ENCODE measurements at regions not wholly inside any gene's neighbourhood (a gene's known extent, or its start where the extent isn't known, plus 50 kb on each side); places are given as distances from the start of the nearest gene placed in this dataset.
A peak's percentile ranks its signal among the peaks of the same experiment; 100 is the strongest.

DNA sequence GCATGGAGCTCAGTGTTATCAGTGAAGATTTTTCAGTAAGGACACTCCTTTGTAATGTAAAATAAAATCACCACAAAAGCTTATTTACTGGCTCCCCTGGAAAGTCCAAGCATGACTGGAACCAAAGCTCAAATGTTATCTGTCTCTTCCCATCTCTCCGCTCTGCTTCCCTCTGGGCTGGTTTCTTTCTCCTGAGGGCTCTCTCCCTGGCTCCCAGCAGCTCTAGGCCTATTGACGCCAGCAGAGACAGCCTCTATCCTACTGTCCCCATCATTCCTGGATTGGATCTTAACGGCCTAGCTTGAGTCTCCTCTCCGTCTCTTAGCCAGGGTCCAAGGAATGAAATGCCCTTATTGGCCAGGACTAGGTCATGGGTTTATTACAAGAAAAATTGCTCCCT, 86.1 kb downstream of the TMEM167A start:
- POLR2A ChIA-PET (ENCODE audit: low non-redundant PET) = interaction anchor here (0.6 kb wide), 1 partner anchor 19 kb away, joined by 3 read pairs; no protein-coding TSS in a partner anchor
- TF ChIP-seq EZH2 (IDR thresholded peaks at IDR 0.05; ENCODE audit: borderline replicate concordance, low read depth, low read length, poor library complexity, severe bottlenecking) = no peak
- TF ChIP-seq, protein P1, sequence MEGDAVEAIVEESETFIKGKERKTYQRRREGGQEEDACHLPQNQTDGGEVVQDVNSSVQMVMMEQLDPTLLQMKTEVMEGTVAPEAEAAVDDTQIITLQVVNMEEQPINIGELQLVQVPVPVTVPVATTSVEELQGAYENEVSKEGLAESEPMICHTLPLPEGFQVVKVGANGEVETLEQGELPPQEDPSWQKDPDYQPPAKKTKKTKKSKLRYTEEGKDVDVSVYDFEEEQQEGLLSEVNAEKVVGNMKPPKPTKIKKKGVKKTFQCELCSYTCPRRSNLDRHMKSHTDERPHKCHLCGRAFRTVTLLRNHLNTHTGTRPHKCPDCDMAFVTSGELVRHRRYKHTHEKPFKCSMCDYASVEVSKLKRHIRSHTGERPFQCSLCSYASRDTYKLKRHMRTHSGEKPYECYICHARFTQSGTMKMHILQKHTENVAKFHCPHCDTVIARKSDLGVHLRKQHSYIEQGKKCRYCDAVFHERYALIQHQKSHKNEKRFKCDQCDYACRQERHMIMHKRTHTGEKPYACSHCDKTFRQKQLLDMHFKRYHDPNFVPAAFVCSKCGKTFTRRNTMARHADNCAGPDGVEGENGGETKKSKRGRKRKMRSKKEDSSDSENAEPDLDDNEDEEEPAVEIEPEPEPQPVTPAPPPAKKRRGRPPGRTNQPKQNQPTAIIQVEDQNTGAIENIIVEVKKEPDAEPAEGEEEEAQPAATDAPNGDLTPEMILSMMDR (conservative IDR thresholded peaks at IDR 0.05; ENCODE audit: low read depth, low read length) = no peak
- no TSS peak for BruUV-seq (replicated peaks)
- Histone ChIP-seq H3K36me3 (ENCODE audit: insufficient read depth, low read length, poor library complexity, severe bottlenecking) (no peaks in the 10 kb centered on the region), H3K27me3 (replicated peaks; ENCODE audit: insufficient read depth, low read depth, low read length, poor library complexity) (no peaks in the 10 kb centered on the region), H3K4me3 (ENCODE audit: low read depth, low read length, poor library complexity, severe bottlenecking) (no peak overlapping the region), H3K27ac (ENCODE audit: low read depth, low read length, poor library complexity, severe bottlenecking) (peak overlapping the region; percentile 18), H3K4me1 (ENCODE audit: insufficient read depth, low read length, poor library complexity, severe bottlenecking) (peaks cover 16% of the 10 kb centered on the region), H3K9me3 (ENCODE audit: low read depth, low read length, poor library complexity, severe bottlenecking) (no peaks in the 10 kb centered on the region)
- CTCF ChIA-PET = no interaction called here
- DNase-seq (ENCODE audit: low spot score) = no peak
- intact Hi-C loops (cut with micrococcal nuclease; ENCODE audit: unreplicated experiment) = loop anchor here (5.0 kb wide), 1 partner anchor 244 kb away; no protein-coding TSS in a partner anchor

DNA sequence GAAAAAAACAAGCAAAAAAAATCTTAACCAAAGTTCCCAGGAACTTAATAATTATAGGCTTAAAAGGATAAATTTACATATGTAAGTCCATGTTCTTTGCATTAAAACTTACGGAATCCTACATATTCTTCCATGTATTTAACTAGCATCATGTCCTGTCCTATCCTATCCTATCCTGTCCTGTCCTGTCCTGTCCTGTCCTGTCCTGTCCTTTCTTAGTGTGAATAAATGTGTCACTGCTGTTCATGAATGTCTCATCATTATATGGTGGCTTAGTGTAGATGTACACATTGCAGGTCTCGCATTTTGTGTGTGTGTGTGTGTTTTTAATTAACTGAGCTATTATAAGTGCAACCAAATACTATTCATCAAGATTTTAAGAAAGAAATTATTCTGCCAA, 90.0 kb downstream of the TMEM167A start:
- TF ChIP-seq, protein P1 (conservative IDR thresholded peaks at IDR 0.05; ENCODE audit: low read depth, low read length) = no peak
- no peak for TF ChIP-seq EZH2 (IDR thresholded peaks at IDR 0.05; ENCODE audit: borderline replicate concordance, low read depth, low read length, poor library complexity, severe bottlenecking)
- ChIA-PET CTCF (no interaction called here), POLR2A (ENCODE audit: low non-redundant PET) (no interaction called here)
- Histone ChIP-seq H3K9me3 (ENCODE audit: low read depth, low read length, poor library complexity, severe bottlenecking) (no peaks in the 10 kb centered on the region), H3K4me1 (ENCODE audit: insufficient read depth, low read length, poor library complexity, severe bottlenecking) (peaks cover 25% of the 10 kb centered on the region), H3K27ac (ENCODE audit: low read depth, low read length, poor library complexity, severe bottlenecking) (no peak overlapping the region), H3K27me3 (replicated peaks; ENCODE audit: insufficient read depth, low read depth, low read length, poor library complexity) (no peaks in the 10 kb centered on the region), H3K36me3 (ENCODE audit: insufficient read depth, low read length, poor library complexity, severe bottlenecking) (no peaks in the 10 kb centered on the region), H3K4me3 (ENCODE audit: low read depth, low read length, poor library complexity, severe bottlenecking) (no peak overlapping the region)
- BruUV-seq (replicated peaks) = no TSS peak
- intact Hi-C loops (cut with micrococcal nuclease; ENCODE audit: unreplicated experiment) = no loop called here
- DNase-seq (ENCODE audit: low spot score) = no peak

DNA sequence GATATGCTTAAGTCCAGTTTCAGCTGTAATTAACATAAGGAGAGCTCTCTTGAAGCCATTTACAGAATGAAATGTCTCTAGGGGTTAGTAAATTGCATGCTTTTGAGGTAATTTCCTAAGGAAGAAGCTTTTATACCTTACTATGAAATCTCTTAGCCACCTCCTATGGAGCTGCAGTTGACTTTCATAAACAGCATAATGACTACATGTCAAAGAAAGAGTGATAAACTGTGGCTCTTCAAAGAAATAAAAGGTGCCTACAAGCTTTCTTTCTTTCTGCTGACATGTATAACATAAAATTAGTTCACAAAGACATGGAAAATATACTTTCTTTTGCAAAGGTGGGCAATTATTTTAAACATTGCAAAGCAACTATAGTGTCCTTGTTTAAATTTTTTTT, 90.8 kb downstream of the TMEM167A start:
- H3K4me1 ChIP-seq (ENCODE audit: insufficient read depth, low read length, poor library complexity, severe bottlenecking) = peaks cover 17% of the 10 kb centered on the region
- no peak overlapping the region for H3K27ac ChIP-seq (ENCODE audit: low read depth, low read length, poor library complexity, severe bottlenecking)
- intact Hi-C loops (cut with micrococcal nuclease; ENCODE audit: unreplicated experiment) = no loop called here
- TF ChIP-seq, protein P1 (conservative IDR thresholded peaks at IDR 0.05; ENCODE audit: low read depth, low read length) = no peak
- TF ChIP-seq EZH2 (IDR thresholded peaks at IDR 0.05; ENCODE audit: borderline replicate concordance, low read depth, low read length, poor library complexity, severe bottlenecking) = no peak
- peak; percentile 52 for DNase-seq (ENCODE audit: low spot score)
- H3K4me3 ChIP-seq (ENCODE audit: low read depth, low read length, poor library complexity, severe bottlenecking) = no peak overlapping the region
- CTCF ChIA-PET = no interaction called here
- no TSS peak for BruUV-seq (replicated peaks)
- no peaks in the 10 kb centered on the region for H3K9me3 ChIP-seq (ENCODE audit: low read depth, low read length, poor library complexity, severe bottlenecking)
- no peaks in the 10 kb centered on the region for H3K36me3 ChIP-seq (ENCODE audit: insufficient read depth, low read length, poor library complexity, severe bottlenecking)
- POLR2A ChIA-PET (ENCODE audit: low non-redundant PET) = interaction anchor here (0.5 kb wide), 1 partner anchor 196 kb away, joined by 5 read pairs; no protein-coding TSS in a partner anchor
- H3K27me3 ChIP-seq (replicated peaks; ENCODE audit: insufficient read depth, low read depth, low read length, poor library complexity) = no peaks in the 10 kb centered on the region

Measured in A673 (cell line).